ENCODE measurements at regions not wholly inside any gene's neighbourhood (a gene's known extent, or its start where the extent isn't known, plus 50 kb on each side); places are given as distances from the start of the nearest gene placed in this dataset.

DNA sequence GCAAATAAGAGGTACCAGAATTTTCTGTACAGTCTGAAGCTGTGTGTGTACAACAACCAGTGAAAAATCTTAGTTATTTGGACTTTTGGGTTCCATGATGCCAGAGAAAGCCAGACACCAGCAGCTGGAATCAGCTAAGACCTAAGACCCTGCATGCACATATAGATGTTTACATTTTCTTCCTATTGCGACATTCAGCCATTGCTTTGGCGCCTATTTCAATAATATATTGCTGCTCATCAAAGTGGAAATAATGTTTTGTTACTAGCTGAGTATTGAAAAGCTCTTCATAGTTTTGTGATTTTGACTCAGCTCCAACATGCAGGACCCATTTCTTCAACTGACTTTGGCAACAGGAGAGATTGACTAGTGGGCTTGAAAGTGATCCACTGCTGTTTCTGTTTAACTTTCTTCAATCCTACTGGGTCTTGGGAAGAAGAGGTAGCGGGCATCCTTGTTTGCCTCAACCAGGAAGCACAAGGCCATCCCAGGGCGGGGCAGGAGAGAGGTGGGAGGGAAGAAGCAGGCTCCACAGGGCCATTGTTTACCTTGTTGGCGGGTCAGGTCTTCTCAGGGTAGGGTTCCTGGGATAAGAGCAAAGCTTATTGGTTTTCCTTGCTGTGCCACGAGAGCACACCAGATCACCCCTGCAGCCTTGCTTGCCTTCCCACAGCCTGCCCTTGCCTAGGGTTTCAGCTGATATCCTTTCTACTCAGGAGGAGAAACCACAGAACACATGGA is 101.3 kb upstream of the ESR1 start:
- Histone ChIP-seq H3K9me3 (ENCODE audit: insufficient read depth, low read depth) (no peaks in the 10 kb centered on the region), H3K4me2 (no peak overlapping the region), H3K9me2 (ENCODE audit: insufficient read depth) (no peaks in the 10 kb centered on the region), H3F3A (ENCODE audit: insufficient read depth, low read depth) (peaks cover 4% of the 10 kb centered on the region; the same call in 1 of the 2 replicates), H3K36me3 (ENCODE audit: low read depth) (no peaks in the 10 kb centered on the region), H3K27ac (no peak overlapping the region), H3K79me2 (ENCODE audit: low read depth) (no peaks in the 10 kb centered on the region), H3K27me3 (ENCODE audit: insufficient read depth, low read depth) (no peaks in the 10 kb centered on the region), H3K4me1 (replicated peaks; ENCODE audit: insufficient read depth) (peaks cover 15% of the 10 kb centered on the region), H2AFZ (no peak overlapping the region), H3K4me3 (no peak overlapping the region), H4K20me1 (ENCODE audit: insufficient read depth) (no peaks in the 10 kb centered on the region)
- BruUV-seq (replicated peaks), result no TSS peak
- no peak for TF ChIP-seq EZH2 (IDR thresholded peaks at IDR 0.05; ENCODE audit: low read depth)
- TF ChIP-seq CTCF (conservative IDR thresholded peaks at IDR 0.05), result no peak
- DNase-seq, result no peak
- CTCF ChIA-PET, result no interaction called here
- intact Hi-C loops (cut with micrococcal nuclease; ENCODE audit: unreplicated experiment), result no loop called here
- POLR2A ChIA-PET (ENCODE audit: unreplicated experiment), result no interaction called here

DNA sequence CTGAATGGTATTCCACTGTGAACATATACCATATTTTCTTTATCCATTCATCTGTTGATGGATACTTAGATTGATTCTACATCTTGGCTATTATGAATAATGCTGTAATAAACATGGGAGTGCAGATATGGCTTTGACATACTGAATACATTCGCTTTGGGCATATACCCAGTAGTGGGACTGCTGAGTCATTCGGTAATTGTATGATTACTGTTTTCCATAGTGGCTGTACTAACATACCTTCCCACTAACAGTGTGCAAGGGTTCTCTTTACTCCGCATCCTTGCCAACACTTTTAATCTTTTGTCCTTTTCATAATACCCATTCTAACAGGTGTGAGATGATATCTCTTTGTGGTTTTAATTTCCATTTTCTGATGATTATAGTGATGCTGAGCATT is 98.2 kb upstream of the ESR1 start:
- Histone ChIP-seq H3F3A (ENCODE audit: insufficient read depth, low read depth) (no peaks in the 10 kb centered on the region), H3K27ac (no peak overlapping the region), H3K4me2 (no peak overlapping the region), H3K4me1 (replicated peaks; ENCODE audit: insufficient read depth) (no peaks in the 10 kb centered on the region), H3K4me3 (no peak overlapping the region), H4K20me1 (ENCODE audit: insufficient read depth) (no peaks in the 10 kb centered on the region), H3K9me3 (ENCODE audit: insufficient read depth, low read depth) (no peaks in the 10 kb centered on the region; the same call in 1 of the 2 replicates), H2AFZ (no peak overlapping the region), H3K79me2 (ENCODE audit: low read depth) (no peaks in the 10 kb centered on the region), H3K9me2 (ENCODE audit: insufficient read depth) (no peaks in the 10 kb centered on the region), H3K36me3 (ENCODE audit: low read depth) (no peaks in the 10 kb centered on the region), H3K27me3 (ENCODE audit: insufficient read depth, low read depth) (no peaks in the 10 kb centered on the region)
- no peak for DNase-seq
- TF ChIP-seq CTCF (conservative IDR thresholded peaks at IDR 0.05) (no peak), EZH2 (IDR thresholded peaks at IDR 0.05; ENCODE audit: low read depth) (no peak)
- ChIA-PET CTCF (no interaction called here), POLR2A (ENCODE audit: unreplicated experiment) (no interaction called here)
- no TSS peak for BruUV-seq (replicated peaks)
- intact Hi-C loops (cut with micrococcal nuclease; ENCODE audit: unreplicated experiment), result no loop called here

GRCh38 chr6:151716526-151716932 is 91.0 kb upstream of the ESR1 start:
- Histone ChIP-seq H2AFZ (peak overlapping the region; percentile 80), H3K9me2 (ENCODE audit: insufficient read depth) (no peaks in the 10 kb centered on the region)
- TF ChIP-seq EZH2 (IDR thresholded peaks at IDR 0.05; ENCODE audit: low read depth) (no peak), CTCF (conservative IDR thresholded peaks at IDR 0.05) (no peak)

More at GRCh38 chr6:151716526-151716932, 91.0 kb upstream of the ESR1 start:
- Histone ChIP-seq H3K4me1 (replicated peaks; ENCODE audit: insufficient read depth) (peaks cover 11% of the 10 kb centered on the region), H4K20me1 (ENCODE audit: insufficient read depth) (no peaks in the 10 kb centered on the region), H3K4me2 (peak overlapping the region; percentile 47), H3K9me3 (ENCODE audit: insufficient read depth, low read depth) (no peaks in the 10 kb centered on the region; the same call in 1 of the 2 replicates), H3F3A (ENCODE audit: insufficient read depth, low read depth) (no peaks in the 10 kb centered on the region), H3K36me3 (ENCODE audit: low read depth) (no peaks in the 10 kb centered on the region), H3K27ac (no peak overlapping the region), H3K79me2 (ENCODE audit: low read depth) (no peaks in the 10 kb centered on the region), H3K27me3 (ENCODE audit: insufficient read depth, low read depth) (no peaks in the 10 kb centered on the region), H3K4me3 (no peak overlapping the region)
- ChIA-PET POLR2A (ENCODE audit: unreplicated experiment) (interaction anchor here (0.6 kb wide), 1 partner anchor 183 kb away, joined by 3 read pairs; no protein-coding TSS in a partner anchor), CTCF (no interaction called here)
- no TSS peak for BruUV-seq (replicated peaks)
- DNase-seq, result peak; percentile 16 to 47
- intact Hi-C loops (cut with micrococcal nuclease; ENCODE audit: unreplicated experiment), result no loop called here

Measured in PC-9 (cell line).